GM12878 (cell line): ENCODE measurements at regions not wholly inside any gene's neighbourhood (a gene's known extent, or its start where the extent isn't known, plus 50 kb on each side); places are given as distances from the start of the nearest gene placed in this dataset.
A peak's percentile ranks its signal among the peaks of the same experiment; 100 is the strongest.

Experiments used
- ATAC-seq: fragments of 200-7000 bp; cut with Tn5 transposase; 3 replicates; pipeline ENCODE4 v1.9.1; 2020; ENCODE audit warnings: mild to moderate bottlenecking, moderate library complexity
- BruUV-seq: library from RNA; stranded (reverse); fragments of 400-500 nt; replicated peaks from 2 replicates; lab custom pipeline; 2021; lab: Mats Ljungman, UMichigan
- CTCF ChIA-PET: fragments of 300-600 bp; sonication (Branson Sonifier 250); formaldehyde crosslinking; extraction: SDS; loops from one replicate; lab custom pipeline; 2021; ENCODE audit warnings: inconsistent platforms; lab: Yijun Ruan, JAX
- POLR2A ChIA-PET: fragments of 350-600 bp; formaldehyde crosslinking; extraction: SDS; loops from one replicate; lab custom pipeline; 2021; ENCODE audit warnings: inconsistent platforms; lab: Charles Lee
- RAD21 ChIA-PET: fragments of 300-600 bp; sonication (Branson Sonifier 250); formaldehyde crosslinking; loops from one replicate; lab custom pipeline; 2023; ENCODE audit warnings: antibody characterized with exemption; ENCODE audit not compliant: unreplicated experiment; lab: Charles Lee
- SMC1A ChIA-PET: fragments of 300-600 bp; sonication (Branson Sonifier 250); formaldehyde crosslinking; loops from one replicate; lab custom pipeline; 2023; ENCODE audit not compliant: unreplicated experiment, uncharacterized antibody; lab: Charles Lee
- DNase-seq: peaks from one replicate; pipeline ENCODE4 v3.0.0-alpha.2; 2011; ENCODE audit warnings: low read depth, low spot score
- FAIRE-seq: peaks from 3 replicates; lab custom pipeline; 2011; peaks lifted over from hg19 to GRCh38; lab: Jason Lieb, UNC
- H2AFZ ChIP-seq: 2 replicates; pipeline ENCODE4 v1.6.0; 2011; ENCODE audit warnings: low read depth, low read length, control low read depth; ENCODE audit not compliant: control insufficient read depth
- H3K27ac ChIP-seq: 2 replicates; pipeline ENCODE4 v1.5.1; 2011; ENCODE audit warnings: control low read depth; ENCODE audit not compliant: control insufficient read depth, insufficient read depth
- H3K27me3 ChIP-seq, 2 experiments: replicated peaks in 1 of 2; 2 replicates each; pipeline versions ENCODE4 v1.6.0 to v1.6.1; 2011; ENCODE audit warnings: low read length in 1 of 2; ENCODE audit not compliant: control insufficient read depth in 2 of 2, insufficient read depth in 2 of 2
- H3K36me3 ChIP-seq, 2 experiments: 2 replicates each; pipeline ENCODE4 v1.5.1; 2011; ENCODE audit warnings: low read length in 1 of 2; ENCODE audit not compliant: control insufficient read depth in 2 of 2, insufficient read depth in 2 of 2
- H3K4me1 ChIP-seq: 2 replicates; pipeline ENCODE4 v1.6.1; 2011; ENCODE audit warnings: mild to moderate bottlenecking, low read length, moderate library complexity, mixed read lengths; ENCODE audit not compliant: control insufficient read depth, insufficient read depth
- H3K4me2 ChIP-seq: 2 replicates; pipeline ENCODE4 v1.6.0; 2011; ENCODE audit warnings: control low read depth; ENCODE audit not compliant: control insufficient read depth, insufficient read depth
- H3K4me3 ChIP-seq: fragments of 200-600 bp; sonication (generic); 2 replicates; pipeline ENCODE4 v1.5.1; 2016
- H3K79me2 ChIP-seq: 2 replicates; pipeline ENCODE4 v1.6.0; 2011; ENCODE audit warnings: low read length; ENCODE audit not compliant: control insufficient read depth, insufficient read depth
- H3K9ac ChIP-seq: 2 replicates; pipeline ENCODE4 v1.8.0; 2011; ENCODE audit warnings: low read length, control low read depth, mixed read lengths; ENCODE audit not compliant: control insufficient read depth, insufficient read depth
- H3K9me3 ChIP-seq: replicated peaks from 3 replicates; pipeline ENCODE4 v1.5.1; 2011; ENCODE audit warnings: mild to moderate bottlenecking, low read length; ENCODE audit not compliant: control insufficient read depth, insufficient read depth
- H4K20me1 ChIP-seq: 2 replicates; pipeline ENCODE4 v1.6.0; 2011; ENCODE audit not compliant: control insufficient read depth, insufficient read depth
- CTCF ChIP-seq, 3 experiments: IDR thresholded peaks in 2 of 3; conservative IDR thresholded peaks in 1 of 3; 2 replicates each; pipeline ENCODE4 v1.5.1; 2011; ENCODE audit warnings: low read depth in 3 of 3, low read length in 3 of 3, mild to moderate bottlenecking in 3 of 3, control low read depth in 2 of 3, moderate library complexity in 2 of 3, inconsistent platforms in 1 of 3, mixed read lengths in 1 of 3; ENCODE audit not compliant: control insufficient read depth in 2 of 3, insufficient read depth in 1 of 3; ENCODE audit errors: extremely low read depth in 1 of 3
- NRF1 ChIP-seq: conservative IDR thresholded peaks from 2 replicates; pipeline ENCODE4 v1.6.1; 2011; ENCODE audit warnings: mild to moderate bottlenecking, low read depth, low read length, improper control_type of control experiment
- WGBS: methylation state at CpG from one replicate; pipeline ENCODE4 v1.1.6; 2016; ENCODE audit warnings: low lambda C conversion rate; ENCODE audit not compliant: insufficient replicate concordance, insufficient coverage; ENCODE audit errors: missing lambda C conversion rate; 5-methylcytosine and 5-hydroxymethylcytosine counted together
- in situ Hi-C: fragments of 300-500 bp; cut with MboI; formaldehyde crosslinking; loops from 9 replicates; pipeline ENCODE4 v1.14.3; 2018; ENCODE audit warnings: mixed read lengths
- intact Hi-C: fragments of 100-400 bp; cut with micrococcal nuclease; formaldehyde crosslinking; loops from one replicate; pipeline ENCODE4 v1.14.2; 2022; ENCODE audit not compliant: unreplicated experiment

- peak; percentile 26 to 41 (median 36); a peak in 5 of 6 replicates for TF ChIP-seq CTCF (IDR thresholded peaks at IDR 0.05 in 2 of 3, conservative IDR thresholded peaks at IDR 0.05 in 1 of 3; ENCODE audit: control insufficient read depth in 2 of 3, extremely low read depth in 1 of 3, insufficient read depth in 1 of 3, low read depth in 3 of 3, low read length in 3 of 3)
Measured at GRCh38 chr13:73722120-73722519, 412.1 kb downstream of the KLF12 start (continued).

- RAD21 ChIA-PET: no interaction called here
- no peaks in the 10 kb centered on the region for H4K20me1 ChIP-seq
- peaks cover 0 to 3% of the 10 kb centered on the region in 2 experiments; a peak in 1 of 4 replicates for H3K36me3 ChIP-seq
- intact Hi-C loops: no loop called here
- H3K79me2 ChIP-seq: no peaks in the 10 kb centered on the region
- DNase-seq: no peak
- no peak overlapping the region for H3K9ac ChIP-seq
- no peaks in the 10 kb centered on the region for H3K4me1 ChIP-seq
- SMC1A ChIA-PET: interaction anchor here (0.6 to 1.1 kb wide), 2 partner anchors 43 to 46 kb away, joined by 3 read pairs; no protein-coding TSS in a partner anchor
- ATAC-seq: no peak
- H3K4me3 ChIP-seq: no peak overlapping the region
- WGBS: 100% methylated on average over 4 of the region's 4 CpGs
- CTCF ChIA-PET: no interaction called here
- H3K27me3 ChIP-seq: no peaks in the 10 kb centered on the region
- no peaks in the 10 kb centered on the region for H3K9me3 ChIP-seq
- no peak for FAIRE-seq
- no peak overlapping the region for H2AFZ ChIP-seq
- POLR2A ChIA-PET: no interaction called here
- no TSS peak for BruUV-seq
- no peak for TF ChIP-seq NRF1
- in situ Hi-C loops: no loop called here
- 0 out of 2 replicates have a peak overlapping the region, but pooled peaks have one; percentile 13 for H3K4me2 ChIP-seq
- no peak overlapping the region for H3K27ac ChIP-seq
Measured at GRCh38 chr13:73721571-73721970, 412.6 kb downstream of the KLF12 start.
